NCI-H2171 treated with DMSO at 0.1 percent for 48 hours (cell line): ENCODE measurements at regions not wholly inside any gene's neighbourhood (a gene's known extent, or its start where the extent isn't known, plus 50 kb on each side); places are given as distances from the start of the nearest gene placed in this dataset.
A peak's percentile ranks its signal among the peaks of the same experiment; 100 is the strongest.

ENCODE experiments used
- DNase-seq: peaks from one replicate; lab custom pipeline; 2025; lab: John Stamatoyannopoulos, UW

DNA sequence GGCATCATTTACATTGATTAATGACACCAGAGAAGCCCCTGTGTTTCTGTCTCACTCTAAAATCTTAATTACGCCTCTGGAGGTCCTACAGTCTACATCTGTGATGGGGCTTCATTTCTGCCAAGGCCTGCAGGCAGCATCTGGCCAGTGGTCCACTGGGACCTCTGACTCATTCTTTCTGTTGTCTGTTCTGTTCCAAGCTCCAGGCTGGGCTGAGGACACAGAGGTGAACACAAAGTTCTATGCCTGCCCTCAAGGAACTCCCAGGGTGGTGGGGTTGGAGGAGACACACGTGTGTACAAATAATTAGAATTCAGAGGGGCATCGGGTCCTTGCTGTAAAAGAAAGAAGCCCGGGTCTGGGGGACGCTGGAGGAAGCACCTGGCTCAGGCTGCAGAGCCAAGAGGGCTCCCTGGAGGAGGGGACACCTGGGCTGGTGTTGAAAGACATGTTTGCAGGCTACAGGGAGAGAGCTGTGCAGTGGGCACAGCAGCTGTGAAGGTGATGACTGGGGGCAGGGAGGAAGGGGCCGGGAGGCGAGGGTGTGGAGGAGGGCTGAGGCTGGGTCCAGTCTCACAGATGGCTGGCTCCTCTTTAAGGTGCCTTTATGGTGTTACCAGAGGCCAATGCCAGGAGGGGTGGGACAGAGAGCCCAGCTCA lies 103.3 kb upstream of the PRR23E start:
- DNase-seq = peak; percentile 41

DNA sequence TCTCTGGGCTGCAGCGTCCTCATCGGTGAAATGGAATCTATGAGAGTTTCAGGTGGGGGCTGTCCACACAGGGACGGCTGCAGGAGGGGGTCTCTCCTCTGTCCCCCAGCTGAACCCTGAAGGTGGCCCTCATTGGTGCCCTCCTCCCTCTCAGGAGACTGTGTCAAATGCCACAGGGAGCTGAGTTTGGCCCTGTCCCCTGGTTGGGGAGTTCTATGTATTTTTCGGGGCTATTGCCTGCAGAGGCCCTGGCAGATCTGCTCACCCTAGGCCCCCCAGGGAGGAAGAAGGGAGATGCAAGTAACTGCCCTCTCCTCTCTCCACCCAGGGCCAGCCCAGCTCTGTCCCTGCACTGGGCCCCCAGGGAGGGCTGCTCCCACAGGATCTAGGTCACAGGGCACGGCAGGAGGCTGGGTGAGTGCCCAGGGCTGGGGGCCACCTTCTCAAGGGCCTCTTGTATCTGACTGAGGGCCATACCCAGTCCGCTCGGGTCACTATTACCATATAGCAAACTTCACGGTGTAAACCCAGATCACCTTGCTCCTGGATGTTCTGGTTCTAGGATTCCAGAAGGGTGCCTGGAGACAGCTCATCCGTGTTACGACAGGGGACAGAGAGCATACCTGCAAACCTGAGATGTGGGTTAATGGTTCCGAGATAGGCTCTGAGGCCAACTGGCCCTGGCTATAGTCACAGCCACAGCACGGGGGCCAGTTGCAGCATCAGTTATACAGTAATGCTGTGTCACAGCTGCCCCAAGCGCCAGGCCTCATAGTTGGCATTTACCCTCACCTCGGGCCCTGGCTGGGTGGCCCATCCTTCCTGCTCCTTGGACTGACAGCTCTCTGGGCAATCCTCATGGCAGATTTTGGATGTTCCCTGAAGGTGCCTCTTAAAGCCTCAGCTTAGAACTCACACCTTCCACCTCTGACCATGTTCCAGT lies 102.4 kb upstream of the PRR23E start:
- no peak for DNase-seq

DNA sequence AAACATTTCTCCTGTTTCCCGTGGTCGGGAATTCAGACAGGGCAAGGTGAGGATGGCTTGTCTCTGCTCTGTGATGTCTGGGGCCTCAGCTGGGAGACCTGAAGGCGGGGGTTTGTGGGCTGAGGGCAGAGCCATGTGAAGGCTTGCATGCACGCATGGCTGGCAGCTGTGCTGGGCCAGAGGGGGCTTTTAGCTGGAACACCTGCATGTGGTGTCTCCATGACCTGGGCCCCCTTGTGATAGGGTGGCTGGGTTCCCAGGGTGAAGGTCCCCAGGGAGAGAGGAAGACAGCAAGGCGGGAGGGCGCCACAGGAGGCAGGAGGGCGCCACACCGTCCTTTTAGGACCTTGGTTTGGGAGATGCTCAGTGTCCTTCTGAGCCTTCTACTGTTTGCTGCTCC lies 101.6 kb upstream of the PRR23E start:
- no peak for DNase-seq

DNA sequence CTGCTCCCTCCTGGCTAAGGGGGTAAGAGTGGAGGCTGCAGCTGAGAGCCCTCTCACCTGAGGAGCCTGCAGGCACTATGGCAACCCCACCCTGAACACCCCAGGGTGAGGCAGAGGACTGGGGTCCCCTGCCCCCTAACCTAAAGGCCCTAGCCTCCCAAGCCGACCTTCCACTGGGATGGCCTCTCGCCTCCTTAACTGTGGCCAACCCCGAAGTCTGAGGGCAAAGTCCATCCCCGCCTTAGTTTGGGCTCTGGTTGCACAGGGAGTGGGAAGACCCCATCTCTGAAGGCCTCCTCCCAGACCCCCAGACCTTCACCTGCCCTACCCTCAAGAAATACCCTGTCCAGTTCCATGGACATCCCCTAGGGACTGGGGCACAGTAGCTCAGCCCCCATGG lies 100.6 kb upstream of the PRR23E start:
- no peak for DNase-seq

DNA sequence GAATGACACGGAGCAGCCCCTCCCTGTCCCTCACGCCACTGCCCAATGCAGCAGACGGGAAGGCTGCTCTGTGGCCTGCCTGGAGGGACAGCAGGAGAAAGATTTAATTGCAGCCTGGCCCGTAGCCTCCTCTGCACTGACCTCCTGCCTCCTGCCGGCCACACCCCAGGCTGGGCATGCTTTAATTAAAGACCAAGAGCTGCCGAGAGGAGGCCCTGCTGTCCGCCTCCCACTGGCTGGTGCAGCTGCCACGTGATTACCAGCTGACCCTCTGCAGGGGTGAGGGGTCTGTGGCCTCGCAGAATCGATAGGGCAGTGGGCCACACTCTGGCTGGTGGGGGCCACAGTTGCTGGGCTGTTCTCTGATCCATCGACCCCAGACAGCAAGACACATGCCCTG lies 100.2 kb upstream of the PRR23E start:
- no peak for DNase-seq

DNA sequence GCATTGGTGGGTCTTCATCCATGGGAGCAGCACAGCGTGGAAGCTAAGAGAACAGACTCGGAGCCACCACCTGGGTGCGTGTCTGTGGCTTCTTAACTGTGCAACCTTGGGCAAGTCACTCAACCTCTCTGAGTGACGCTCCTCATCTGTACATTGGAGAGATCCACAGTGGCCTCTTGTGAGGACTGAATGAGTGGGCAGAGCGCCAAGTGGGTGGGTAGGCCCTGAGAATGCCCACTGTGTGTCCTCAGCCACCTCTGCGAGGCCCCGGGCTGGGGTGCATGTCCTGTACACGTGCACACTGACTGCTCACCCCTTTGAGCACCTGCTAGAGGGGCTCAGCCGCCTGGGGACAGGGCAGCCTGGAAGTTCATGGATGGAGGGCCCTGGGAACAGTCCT lies 99.6 kb upstream of the PRR23E start:
- no peak for DNase-seq

DNA sequence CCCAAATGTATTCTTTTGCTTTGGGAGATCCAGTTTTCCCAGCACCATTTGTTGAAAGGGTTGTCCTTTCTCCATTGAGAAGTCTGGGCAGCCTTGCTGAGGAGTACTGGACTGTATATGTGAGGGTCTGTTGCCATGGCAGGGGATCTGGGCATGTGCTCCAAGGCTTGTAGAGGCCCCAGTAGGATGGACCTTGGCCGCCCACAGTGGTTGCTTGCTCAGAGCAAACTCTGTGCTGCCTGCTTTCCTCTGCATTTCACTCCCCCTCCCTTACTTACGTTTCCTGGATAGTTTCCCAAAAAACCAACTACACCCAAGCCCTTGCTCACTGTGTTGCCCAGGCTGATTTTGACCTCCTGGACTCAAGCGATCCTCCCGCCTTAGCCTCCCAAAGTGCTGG lies 97.2 kb upstream of the PRR23E start:
- DNase-seq = no peak

DNA sequence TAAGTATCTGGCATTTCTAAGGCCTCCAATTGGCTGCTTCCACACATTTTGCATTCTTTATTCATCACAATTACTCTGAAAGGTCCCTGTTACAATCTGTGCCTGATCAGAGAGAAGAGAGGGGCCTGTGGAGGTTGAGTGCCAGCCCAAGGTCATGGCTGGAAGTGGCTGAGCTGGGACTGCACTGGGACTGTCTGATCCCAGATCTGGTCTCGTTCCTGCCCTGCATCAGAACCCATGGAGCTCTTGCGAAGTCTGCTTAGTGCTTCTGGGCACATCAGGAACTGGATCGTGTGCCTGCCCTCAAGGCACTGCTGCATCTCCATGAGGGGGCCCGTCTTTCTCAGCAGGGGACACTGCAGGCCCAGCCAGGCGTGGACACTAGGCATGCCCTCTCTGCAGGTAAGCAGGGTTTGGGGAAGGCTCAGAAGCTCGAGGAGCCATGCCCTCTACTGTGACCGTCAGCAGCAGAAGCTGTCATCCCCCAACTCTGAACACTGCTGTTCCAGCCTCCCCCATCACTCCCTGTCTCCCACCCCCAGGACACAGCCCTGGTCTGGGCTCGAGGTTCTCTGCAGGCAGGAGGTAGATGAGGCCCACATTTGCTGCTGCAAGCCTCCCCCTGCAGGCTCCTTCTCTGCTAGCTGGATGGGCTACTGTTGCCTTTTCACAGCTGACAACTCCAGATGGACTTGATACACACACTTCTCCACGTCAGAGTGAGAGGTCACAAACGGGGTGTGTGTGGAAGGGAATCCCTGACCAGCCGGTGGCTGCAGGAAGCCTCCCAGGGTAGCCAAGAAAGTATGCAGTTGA lies 96.5 kb upstream of the PRR23E start:
- DNase-seq = no peak

DNA sequence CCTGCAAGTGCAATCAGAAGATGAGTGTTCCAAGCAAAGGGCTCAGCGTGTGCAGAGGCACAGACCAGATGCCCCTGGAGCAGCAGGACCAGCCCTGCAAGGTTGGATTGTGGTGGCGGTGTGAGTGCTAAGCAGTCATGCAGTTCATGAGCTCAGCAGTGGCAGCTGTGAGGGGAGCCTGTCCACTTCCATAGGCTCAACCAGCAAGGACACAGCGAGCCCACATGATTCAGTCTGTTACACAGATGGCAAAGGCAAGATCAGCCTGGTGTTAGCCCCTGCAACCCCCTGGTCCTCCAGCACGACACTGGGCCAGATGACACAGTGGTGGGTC lies 95.9 kb upstream of the PRR23E start:
- DNase-seq = no peak

DNA sequence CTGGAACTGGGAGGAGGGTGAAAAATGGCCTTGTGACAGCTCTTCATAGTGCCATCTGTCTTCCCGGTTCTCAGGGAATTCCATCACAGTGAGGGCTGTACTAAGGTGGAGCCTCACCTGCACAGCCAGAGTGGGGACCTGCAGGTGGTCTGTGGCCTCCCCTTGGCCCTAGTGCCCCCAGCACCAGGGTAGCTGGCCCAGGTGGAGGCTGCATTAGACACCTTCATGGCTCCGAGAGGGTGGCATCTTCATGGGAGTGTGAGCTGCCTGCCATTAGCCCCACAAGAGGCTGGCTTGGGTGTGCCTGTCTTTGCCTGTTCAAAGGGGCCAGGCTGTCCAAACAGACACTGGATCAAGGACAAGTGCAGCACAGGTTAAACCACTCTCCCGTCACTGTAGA lies 95.5 kb upstream of the PRR23E start:
- no peak for DNase-seq

DNA sequence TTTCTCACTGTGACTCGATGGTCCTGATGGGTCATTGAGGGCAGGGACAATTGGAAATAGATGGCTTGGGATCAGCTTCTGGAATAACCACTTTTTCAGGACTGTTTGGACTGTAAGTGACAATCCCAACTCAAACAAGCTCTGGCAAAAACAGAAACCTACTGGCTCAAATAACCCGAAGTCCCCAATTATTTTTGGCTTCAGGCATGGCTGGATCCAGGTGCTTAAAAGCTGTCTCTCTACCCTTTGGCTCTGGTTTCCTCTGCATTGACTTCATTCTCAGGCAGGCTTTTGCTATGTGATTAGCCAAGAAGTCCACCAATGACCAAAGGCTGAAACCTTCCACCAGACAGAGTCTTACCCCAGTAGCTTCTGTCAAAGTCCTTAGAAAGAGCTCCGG lies 92.9 kb upstream of the PRR23E start:
- DNase-seq = no peak

DNA sequence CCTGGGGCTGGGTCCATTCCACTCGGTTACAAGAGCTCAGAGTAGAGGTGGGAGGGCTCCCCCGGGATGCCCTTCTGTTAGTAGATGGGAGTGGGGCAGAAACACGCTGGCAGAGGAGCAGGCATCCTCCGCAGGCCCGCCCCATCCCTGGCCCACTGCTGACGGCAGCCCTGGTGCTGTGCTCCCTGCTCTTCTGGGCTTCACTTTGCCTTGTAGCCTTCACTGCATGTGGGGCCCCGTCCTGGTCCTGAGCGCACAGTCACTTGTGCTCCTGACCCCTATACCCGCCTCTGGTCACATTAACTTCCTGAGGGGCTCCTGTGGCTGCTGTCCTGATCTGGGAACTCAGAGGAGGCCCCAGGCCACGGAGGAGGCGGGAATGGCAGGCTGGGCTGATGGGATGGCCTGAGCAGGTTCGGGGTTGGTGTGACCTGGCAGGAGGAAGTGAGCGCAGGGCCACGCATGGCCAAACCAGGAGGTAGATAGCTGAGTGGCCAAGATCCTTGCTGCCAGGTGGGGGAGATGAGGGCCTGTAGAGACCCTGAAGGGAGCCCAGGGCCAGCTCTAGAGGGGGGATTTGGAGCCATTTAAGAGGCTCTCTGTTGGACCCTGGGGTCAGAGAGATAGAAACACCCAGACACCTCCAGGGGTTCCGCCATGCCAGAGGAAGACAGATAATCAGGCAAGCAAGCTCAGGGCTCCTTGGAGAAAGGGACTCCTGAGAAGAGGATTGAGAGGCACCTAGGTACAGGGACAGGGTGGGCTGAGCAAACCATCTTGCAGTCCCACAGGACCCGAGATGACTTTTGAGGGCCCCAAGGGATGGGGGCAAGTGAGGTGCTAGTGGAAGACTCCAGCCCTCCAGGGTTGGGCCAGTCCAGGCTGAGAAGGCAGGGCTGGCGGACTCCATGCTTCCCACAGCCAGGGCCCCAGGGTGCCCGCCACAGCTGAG lies 92.2 kb upstream of the PRR23E start:
- DNase-seq = no peak

DNA sequence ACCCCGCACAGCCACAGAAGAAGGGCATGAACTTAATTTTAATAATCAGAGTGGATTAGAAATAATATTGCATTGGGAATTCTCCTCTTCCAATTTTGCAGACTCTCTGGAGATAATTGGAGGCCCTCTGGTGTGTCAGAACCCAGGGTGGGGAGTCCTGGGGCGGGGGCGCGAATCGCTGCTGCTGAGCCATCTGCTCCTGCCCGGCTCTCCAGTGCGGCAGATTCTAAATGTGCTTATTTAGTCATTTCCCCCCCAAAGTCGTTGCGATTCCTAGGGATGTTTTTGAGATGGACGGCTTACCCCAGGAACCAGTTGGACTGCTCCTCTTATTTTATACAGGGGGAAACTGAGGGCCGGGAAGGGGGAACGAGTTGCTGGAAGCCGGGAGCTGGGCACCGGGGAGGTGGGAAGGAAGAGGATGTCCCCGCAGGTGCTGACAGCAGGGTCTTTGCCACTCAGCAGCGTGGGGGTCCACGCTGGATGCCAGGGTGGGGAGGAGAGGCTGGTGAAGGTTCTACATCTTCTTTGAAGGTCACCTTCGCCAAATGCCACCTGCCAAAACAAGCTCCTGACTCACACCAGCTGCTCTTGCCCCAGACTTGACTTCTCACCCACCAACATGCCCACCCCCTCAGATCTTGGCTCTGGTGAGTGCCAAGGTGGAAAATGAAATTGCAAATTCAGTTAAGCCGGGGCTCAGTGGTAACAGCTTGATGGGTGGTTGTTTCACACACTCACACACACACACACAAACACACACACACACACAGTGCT lies 91.3 kb upstream of the PRR23E start:
- peak; percentile 66 for DNase-seq

DNA sequence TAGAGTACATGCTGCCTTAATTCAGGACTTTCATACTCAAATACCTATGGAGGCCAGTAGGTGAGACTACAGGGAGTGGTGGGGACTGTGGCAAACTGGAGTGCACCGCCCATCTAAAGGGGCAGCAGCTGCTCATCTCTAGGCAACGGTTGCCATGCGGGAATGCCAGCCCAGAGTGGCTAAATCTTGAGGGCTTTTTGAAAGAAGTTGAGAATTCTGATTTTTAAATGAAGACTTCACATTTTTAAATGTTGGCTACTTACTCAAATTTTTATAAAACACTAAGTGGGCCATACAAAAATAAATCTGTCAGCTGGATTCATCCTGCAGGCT lies 90.8 kb upstream of the PRR23E start:
- no peak for DNase-seq

DNA sequence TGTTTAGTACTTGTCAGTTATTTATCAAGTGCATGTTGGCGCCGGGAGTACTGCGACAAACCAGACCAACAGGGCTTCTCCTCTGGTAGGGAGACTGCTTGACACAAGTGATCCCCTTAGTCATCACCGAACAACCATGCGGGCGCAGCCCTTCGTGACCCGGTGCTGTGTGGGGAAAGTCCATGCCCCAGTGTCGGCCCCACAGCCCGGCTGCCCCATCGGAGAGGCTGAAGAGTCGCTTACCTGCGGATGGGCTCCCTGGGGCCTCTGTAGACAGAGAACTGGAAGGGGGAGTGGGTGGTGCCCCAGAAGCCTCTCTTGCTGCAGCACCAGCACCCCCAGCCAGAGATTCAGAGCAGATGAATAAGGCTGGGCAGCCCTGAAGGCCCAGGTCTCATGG lies 90.3 kb upstream of the PRR23E start:
- DNase-seq = no peak

DNA sequence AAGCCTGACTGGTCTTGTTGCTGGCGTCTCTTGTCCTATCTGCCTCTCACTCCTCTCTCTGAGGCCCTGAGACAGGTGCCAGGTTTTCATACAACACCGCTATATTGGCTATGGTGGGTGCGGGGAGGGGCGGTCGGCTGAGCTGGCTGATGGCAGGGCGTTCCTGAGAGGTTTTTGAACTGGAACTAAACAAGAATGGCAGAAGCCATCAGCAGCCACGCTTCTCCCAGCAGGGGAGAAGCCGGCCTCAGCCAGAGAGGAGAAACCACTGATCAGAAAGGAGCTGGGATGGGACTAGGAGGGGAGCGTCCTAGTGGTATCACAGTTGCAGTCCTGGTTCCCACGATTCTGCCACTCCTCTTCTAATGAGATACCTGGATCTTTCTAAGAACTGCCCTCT lies 89.9 kb upstream of the PRR23E start:
- DNase-seq = peak; percentile 73

DNA sequence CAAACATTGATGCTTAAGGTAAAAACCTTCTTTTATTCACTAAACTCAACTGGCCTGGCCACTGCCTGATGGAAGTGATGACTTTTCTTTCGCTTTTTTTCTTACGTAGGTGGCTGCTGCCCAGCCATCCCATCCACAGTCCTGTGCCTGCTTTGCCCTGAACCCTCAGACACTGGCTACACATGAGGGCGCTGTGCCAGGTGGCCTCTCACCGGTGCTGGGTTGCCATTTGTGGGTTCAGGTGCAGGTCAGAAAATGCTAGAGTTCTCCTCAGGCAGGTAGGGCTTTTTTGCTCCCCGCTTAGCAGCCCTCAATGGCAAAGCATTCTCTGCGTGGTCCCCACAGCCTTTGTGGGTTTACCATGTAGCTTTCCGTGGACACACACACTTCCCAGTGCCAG lies 88.3 kb upstream of the PRR23E start:
- no peak for DNase-seq

DNA sequence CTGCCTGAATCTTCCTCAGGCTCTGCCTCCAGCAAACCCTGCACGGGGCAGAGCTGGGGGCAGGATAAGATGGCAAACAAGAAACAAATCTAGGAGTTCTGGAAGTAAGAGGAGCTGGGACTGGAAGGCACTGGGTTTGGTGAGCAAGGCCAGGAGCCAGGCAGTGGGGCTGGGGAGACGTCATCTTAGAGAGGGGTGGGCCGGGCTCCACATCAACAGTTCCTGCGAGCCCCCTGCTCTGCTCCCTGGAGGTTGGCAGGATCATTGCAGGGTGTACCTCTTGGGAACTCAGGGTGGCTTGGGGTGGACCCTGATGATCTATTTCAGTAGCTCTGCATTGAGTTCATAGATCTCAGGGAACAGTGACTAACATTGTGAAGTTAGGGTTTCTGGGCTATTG lies 87.3 kb upstream of the PRR23E start:
- no peak for DNase-seq

DNA sequence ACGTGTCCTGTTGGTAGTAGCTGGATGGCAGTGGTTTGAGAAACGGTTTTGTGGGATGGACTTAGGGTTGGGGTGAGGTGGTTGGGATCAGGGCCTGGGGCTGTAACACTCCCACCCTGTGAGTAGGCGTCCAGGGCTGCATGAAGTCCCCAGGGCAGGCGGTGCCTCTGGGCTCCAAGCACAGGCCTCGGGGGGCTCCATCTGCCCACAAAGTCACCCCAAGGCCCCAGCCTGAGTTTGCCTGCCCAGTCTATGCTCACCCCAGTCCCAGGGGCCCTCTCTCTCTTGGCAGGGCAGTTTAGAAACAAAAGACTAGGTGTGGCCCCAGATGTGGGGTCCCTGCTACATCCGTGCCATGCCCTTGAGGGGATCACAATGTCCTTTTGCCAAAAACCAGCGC lies 86.9 kb upstream of the PRR23E start:
- DNase-seq = no peak

DNA sequence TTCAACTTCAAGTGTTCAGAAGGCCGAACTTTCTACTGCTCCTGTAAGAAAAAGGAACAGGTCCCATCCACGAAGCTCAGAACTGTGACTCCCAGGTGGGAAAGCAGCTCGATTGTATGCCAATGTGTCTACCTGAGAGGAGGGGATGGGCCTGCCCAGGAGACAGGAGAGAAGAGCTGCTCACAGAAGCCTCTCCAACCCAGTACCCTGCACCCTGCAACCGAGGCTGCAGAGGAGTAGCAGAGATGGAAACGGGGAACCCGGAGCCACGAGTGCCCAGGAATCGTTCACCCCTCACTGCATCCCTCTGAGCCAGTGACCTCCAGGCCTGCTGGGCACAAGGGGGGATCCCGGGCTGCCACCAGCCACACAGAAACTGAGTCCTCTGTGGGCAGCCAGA lies 86.5 kb upstream of the PRR23E start:
- DNase-seq = no peak

DNA sequence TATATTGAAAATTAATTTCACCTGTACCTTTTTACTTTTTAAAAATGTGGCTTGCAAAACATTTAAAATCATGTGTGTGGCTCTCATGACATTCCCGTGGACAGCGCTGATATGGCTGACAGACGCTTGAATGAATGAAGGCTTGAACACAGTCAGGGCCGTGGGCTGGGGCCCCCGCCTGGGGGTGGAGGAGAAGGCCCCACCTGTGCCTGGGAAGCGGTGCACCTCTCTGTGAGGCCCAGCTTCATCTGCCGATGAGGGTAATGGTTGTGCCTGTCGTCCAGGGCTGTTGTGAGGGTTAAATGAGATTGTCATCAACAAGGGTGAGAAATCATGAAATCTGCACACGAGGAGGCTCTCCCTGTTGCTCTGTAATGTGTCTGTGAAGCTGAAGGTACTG lies 85.9 kb upstream of the PRR23E start:
- no peak for DNase-seq
